Endothelial cell of umbilical vein (primary cell): ENCODE measurements at regions not wholly inside any gene's neighbourhood (a gene's known extent, or its start where the extent isn't known, plus 50 kb on each side); places are given as distances from the start of the nearest gene placed in this dataset.

Source experiments
- BruUV-seq: library from RNA; stranded (reverse); fragments of 400-500 nt; replicated peaks from 2 replicates; lab custom pipeline; 2021; lab: Mats Ljungman, UMichigan
- CTCF ChIA-PET: fragments of 300-600, 350-600 bp; sonication (Branson Sonifier 250); formaldehyde crosslinking; loops from one replicate; lab custom pipeline; 2021; ENCODE audit warnings: antibody characterized with exemption, inconsistent platforms; lab: Charles Lee
- POLR2A ChIA-PET: fragments of 300-600, 350-600 bp; sonication (Branson Sonifier 250); formaldehyde crosslinking; loops from one replicate; lab custom pipeline; 2021; ENCODE audit warnings: antibody characterized with exemption, inconsistent platforms; lab: Charles Lee
- DNase-seq: peaks from one replicate; pipeline ENCODE4 v3.0.0-alpha.2; 2011; ENCODE audit warnings: low read depth, low spot score
- FAIRE-seq: peaks from 2 replicates; lab custom pipeline; 2011; peaks lifted over from hg19 to GRCh38; lab: Jason Lieb, UNC
- H2AFZ ChIP-seq: 2 replicates; pipeline ENCODE4 v1.6.0; 2012; ENCODE audit warnings: low read depth, low read length, control low read depth, inconsistent platforms
- H3K27ac ChIP-seq: 2 replicates; pipeline ENCODE4 v1.5.1; 2011; ENCODE audit warnings: low read depth, mild to moderate bottlenecking, control low read depth, low read length, moderate library complexity; ENCODE audit not compliant: insufficient read depth
- H3K27me3 ChIP-seq, 2 experiments: 2 replicates each; pipeline versions ENCODE4 v1.6.0 to v1.6.1; 2011; ENCODE audit warnings: low read length in 2 of 2, mixed read lengths in 1 of 2; ENCODE audit not compliant: control insufficient read depth in 2 of 2, insufficient read depth in 2 of 2
- H3K36me3 ChIP-seq, 2 experiments: 2 replicates in 1 of 2; 3 replicates in 1 of 2; pipeline ENCODE4 v1.5.1; 2011; ENCODE audit warnings: low read length in 2 of 2, mild to moderate bottlenecking in 1 of 2, moderate library complexity in 1 of 2; ENCODE audit not compliant: control insufficient read depth in 2 of 2, insufficient read depth in 2 of 2; ENCODE audit errors: extremely low read depth in 1 of 2
- H3K4me1 ChIP-seq: 3 replicates; pipeline ENCODE4 v1.5.1; 2011; ENCODE audit warnings: mild to moderate bottlenecking, low read length; ENCODE audit not compliant: control insufficient read depth, insufficient read depth; ENCODE audit errors: extremely low read depth
- H3K4me2 ChIP-seq: 2 replicates; pipeline ENCODE4 v1.6.1; 2011; ENCODE audit warnings: low read length, control low read depth, mixed read lengths; ENCODE audit not compliant: insufficient read depth
- H3K4me3 ChIP-seq, 3 experiments: fragments of 200-600 bp in 1 of 3; sonication (generic), shearing (Covaris generic) in 1 of 3; replicated peaks in 1 of 3; 2 replicates each; pipeline ENCODE4 v1.5.1; 2011 to 2016; ENCODE audit warnings: control low read depth in 3 of 3, low read length in 3 of 3, mild to moderate bottlenecking in 2 of 3, inconsistent platforms in 1 of 3, low read depth in 1 of 3, moderate library complexity in 1 of 3; ENCODE audit not compliant: insufficient read depth in 1 of 3
- H3K79me2 ChIP-seq: 2 replicates; pipeline ENCODE4 v1.6.0; 2012; ENCODE audit warnings: low read length, inconsistent platforms; ENCODE audit not compliant: control insufficient read depth, insufficient read depth
- H3K9ac ChIP-seq: replicated peaks from 2 replicates; pipeline ENCODE3; 2011; ENCODE audit warnings: low read length, control low read depth; ENCODE audit not compliant: insufficient read depth; ENCODE audit errors: extremely low read depth
- H3K9me1 ChIP-seq: replicated peaks from 3 replicates; pipeline ENCODE4 v1.6.0; 2011; ENCODE audit warnings: mild to moderate bottlenecking, low read length; ENCODE audit not compliant: control insufficient read depth, insufficient read depth; ENCODE audit errors: extremely low read depth
- H3K9me3 ChIP-seq: replicated peaks from 2 replicates; pipeline ENCODE4 v1.5.1; 2012; ENCODE audit warnings: low read length, inconsistent platforms; ENCODE audit not compliant: control insufficient read depth, insufficient read depth
- H4K20me1 ChIP-seq: replicated peaks from 2 replicates; pipeline ENCODE3; 2011; ENCODE audit warnings: mild to moderate bottlenecking, low read length; ENCODE audit not compliant: control insufficient read depth, insufficient read depth; ENCODE audit errors: extremely low read depth
- CTCF ChIP-seq, 2 donors: IDR thresholded peaks; 1 replicate in 1 of 2; 2 replicates in 1 of 2; pipeline ENCODE4 v1.5.1; 2011; ENCODE audit warnings: low read length in 2 of 2, mild to moderate bottlenecking in 2 of 2, moderate library complexity in 2 of 2, control low read depth in 1 of 2, inconsistent platforms in 1 of 2, low read depth in 1 of 2; ENCODE audit not compliant: insufficient read depth in 1 of 2; ENCODE audit errors: extremely low read depth in 1 of 2
- EZH2 ChIP-seq: IDR thresholded peaks from 2 replicates; pipeline ENCODE4 v1.6.1; 2012; ENCODE audit warnings: borderline replicate concordance, low read depth, mild to moderate bottlenecking, moderate library complexity, low read length, inconsistent platforms; ENCODE audit not compliant: severe bottlenecking
- FOS ChIP-seq: IDR thresholded peaks from 2 replicates; pipeline ENCODE4 v1.6.1; 2011; ENCODE audit warnings: mild to moderate bottlenecking, low read length, moderate library complexity, borderline replicate concordance; ENCODE audit not compliant: insufficient read depth
- GATA2 ChIP-seq: IDR thresholded peaks from 2 replicates; pipeline ENCODE4 v1.7.0; 2011; ENCODE audit warnings: low read depth, mild to moderate bottlenecking, moderate library complexity, mixed read lengths, low read length; ENCODE audit not compliant: insufficient read length, insufficient read depth
- JUN ChIP-seq: IDR thresholded peaks from 2 replicates; pipeline ENCODE4 v1.6.1; 2011; ENCODE audit warnings: borderline replicate concordance, low read depth; ENCODE audit not compliant: insufficient read length, insufficient read depth
- MAX ChIP-seq: IDR thresholded peaks from 2 replicates; pipeline ENCODE4 v1.6.1; 2011; ENCODE audit not compliant: insufficient read depth, insufficient read length
- MYC ChIP-seq: IDR thresholded peaks from one replicate; pipeline ENCODE4 v1.6.1; 2011; ENCODE audit warnings: mild to moderate bottlenecking, low read depth, low read length
- POLR2A ChIP-seq: IDR thresholded peaks from 2 replicates; pipeline ENCODE4 v1.6.1; 2012; ENCODE audit warnings: low read depth, mild to moderate bottlenecking, control low read depth, low read length
- POLR2AphosphoS5 ChIP-seq: IDR thresholded peaks from 2 replicates; pipeline ENCODE4 v1.6.1; 2012; ENCODE audit warnings: low read depth, mild to moderate bottlenecking, control low read depth, low read length, moderate library complexity; ENCODE audit not compliant: insufficient read depth
- dilution Hi-C: fragments of 300-500 bp; cut with MboI; formaldehyde crosslinking; loops from one replicate; pipeline ENCODE4 v1.15.0; 2019; ENCODE audit warnings: low sequenced_read_pairs; ENCODE audit not compliant: extremely low pct_ligation_motif_present
- intact Hi-C: fragments of 100-400 bp; cut with micrococcal nuclease; formaldehyde crosslinking; loops from one replicate; pipeline ENCODE4 v1.10.0; 2022

GRCh38 chr10:124180947-124181549 lies 87.7 kb upstream of the CHST15 start:
- Histone ChIP-seq H2AFZ (no peak overlapping the region), H3K9me1 (no peaks in the 10 kb centered on the region), H3K4me1 (no peaks in the 10 kb centered on the region), H3K79me2 (no peaks in the 10 kb centered on the region), H3K4me3 (no peak overlapping the region), H3K9ac (no peak overlapping the region), H3K36me3 (no peaks in the 10 kb centered on the region), H3K4me2 (no peak overlapping the region), H3K27ac (no peak overlapping the region), H3K9me3 (no peaks in the 10 kb centered on the region), H4K20me1 (no peaks in the 10 kb centered on the region), H3K27me3 (peaks cover 0 to 2% of the 10 kb centered on the region in 2 experiments)
- CTCF ChIA-PET = no interaction called here
- no peak for FAIRE-seq
- DNase-seq = no peak
- no TSS peak for BruUV-seq
- dilution Hi-C loops (no loop called here), intact Hi-C loops (loop anchor here (5.0 kb wide), 1 partner anchor 364 kb away; no protein-coding TSS in a partner anchor)
- POLR2A ChIA-PET = no interaction called here
- TF ChIP-seq CTCF (IDR thresholded peaks at IDR 0.05; ENCODE audit: extremely low read depth in 1 of 2, insufficient read depth in 1 of 2, low read depth in 1 of 2, low read length in 2 of 2) (no peak), MAX (no peak), MYC (no peak), EZH2 (no peak), POLR2A (no peak), FOS (no peak), GATA2 (no peak), POLR2AphosphoS5 (no peak), JUN (no peak)
